ENCODE measurements at regions not wholly inside any gene's neighbourhood (a gene's known extent, or its start where the extent isn't known, plus 50 kb on each side); places are given as distances from the start of the nearest gene placed in this dataset.

- TF ChIP-seq CTCF (conservative IDR thresholded peaks at IDR 0.05; ENCODE audit: low read depth, low read length) = no peak
- no peak overlapping the region for H3K4me3 ChIP-seq (ENCODE audit: low read length)
- no peak for DNase-seq (ENCODE audit: low read depth)
These were observed 102.6 kb upstream of the GAP43 start for GRCh38 chr3:115520651-115521245.

GRCh38 chr3:115523458-115523857 lies 99.9 kb upstream of the GAP43 start:
- no peak for DNase-seq (ENCODE audit: low read depth)

GRCh38 chr3:115524549-115524948 lies 98.8 kb upstream of the GAP43 start:
- no peak for DNase-seq (ENCODE audit: low read depth)
- no peak overlapping the region for H3K4me3 ChIP-seq (ENCODE audit: low read length)
- no peak for TF ChIP-seq CTCF (conservative IDR thresholded peaks at IDR 0.05; ENCODE audit: low read depth, low read length)

More at GRCh38 chr3:115523458-115523857, 99.9 kb upstream of the GAP43 start:
- TF ChIP-seq CTCF (conservative IDR thresholded peaks at IDR 0.05; ENCODE audit: low read depth, low read length) = no peak
- H3K4me3 ChIP-seq (ENCODE audit: low read length) = no peak overlapping the region

GRCh38 chr3:115525731-115526130 lies 97.6 kb upstream of the GAP43 start:
- no peak for DNase-seq (ENCODE audit: low read depth)
- no peak for TF ChIP-seq CTCF (conservative IDR thresholded peaks at IDR 0.05; ENCODE audit: low read depth, low read length)
- H3K4me3 ChIP-seq (ENCODE audit: low read length) = no peak overlapping the region

- DNase-seq (ENCODE audit: low read depth) = no peak
- H3K4me3 ChIP-seq (ENCODE audit: low read length) = no peak overlapping the region
- no peak for TF ChIP-seq CTCF (conservative IDR thresholded peaks at IDR 0.05; ENCODE audit: low read depth, low read length)
These were observed 90.1 kb upstream of the GAP43 start for GRCh38 chr3:115533218-115533617.

- DNase-seq (ENCODE audit: low read depth) = no peak
- H3K4me3 ChIP-seq (ENCODE audit: low read length) = no peak overlapping the region
- no peak for TF ChIP-seq CTCF (conservative IDR thresholded peaks at IDR 0.05; ENCODE audit: low read depth, low read length)
These were observed 87.1 kb upstream of the GAP43 start for GRCh38 chr3:115536171-115536570.

- no peak overlapping the region for H3K4me3 ChIP-seq (ENCODE audit: low read length)
- TF ChIP-seq CTCF (conservative IDR thresholded peaks at IDR 0.05; ENCODE audit: low read depth, low read length) = no peak
- no peak for DNase-seq (ENCODE audit: low read depth)
These were observed 85.6 kb upstream of the GAP43 start for GRCh38 chr3:115537669-115538068.
